ENCODE measurements at regions not wholly inside any gene's neighbourhood (a gene's known extent, or its start where the extent isn't known, plus 50 kb on each side); places are given as distances from the start of the nearest gene placed in this dataset.

GRCh38 chr4:23364167-23364566, 525.7 kb downstream of the PPARGC1A start:
- TF ChIP-seq, protein P1, sequence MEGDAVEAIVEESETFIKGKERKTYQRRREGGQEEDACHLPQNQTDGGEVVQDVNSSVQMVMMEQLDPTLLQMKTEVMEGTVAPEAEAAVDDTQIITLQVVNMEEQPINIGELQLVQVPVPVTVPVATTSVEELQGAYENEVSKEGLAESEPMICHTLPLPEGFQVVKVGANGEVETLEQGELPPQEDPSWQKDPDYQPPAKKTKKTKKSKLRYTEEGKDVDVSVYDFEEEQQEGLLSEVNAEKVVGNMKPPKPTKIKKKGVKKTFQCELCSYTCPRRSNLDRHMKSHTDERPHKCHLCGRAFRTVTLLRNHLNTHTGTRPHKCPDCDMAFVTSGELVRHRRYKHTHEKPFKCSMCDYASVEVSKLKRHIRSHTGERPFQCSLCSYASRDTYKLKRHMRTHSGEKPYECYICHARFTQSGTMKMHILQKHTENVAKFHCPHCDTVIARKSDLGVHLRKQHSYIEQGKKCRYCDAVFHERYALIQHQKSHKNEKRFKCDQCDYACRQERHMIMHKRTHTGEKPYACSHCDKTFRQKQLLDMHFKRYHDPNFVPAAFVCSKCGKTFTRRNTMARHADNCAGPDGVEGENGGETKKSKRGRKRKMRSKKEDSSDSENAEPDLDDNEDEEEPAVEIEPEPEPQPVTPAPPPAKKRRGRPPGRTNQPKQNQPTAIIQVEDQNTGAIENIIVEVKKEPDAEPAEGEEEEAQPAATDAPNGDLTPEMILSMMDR (IDR thresholded peaks at IDR 0.05): no peak
- TF ChIP-seq POLR2A (IDR thresholded peaks at IDR 0.05): no peak
